SK-N-SH treated with all-trans-retinoic acid at 6 μM for 48 hours (cell line): ENCODE measurements at regions not wholly inside any gene's neighbourhood (a gene's known extent, or its start where the extent isn't known, plus 50 kb on each side); places are given as distances from the start of the nearest gene placed in this dataset.

Experiments
- ATAC-seq: fragments of 200-7000 bp; cut with Tn5 transposase; 3 replicates; pipeline ENCODE4 v1.9.1; 2020; ENCODE audit warnings: mild to moderate bottlenecking, moderate library complexity
- ARNTL ChIP-seq: fragments of 450-650 bp; formaldehyde crosslinking; IDR thresholded peaks from 2 replicates; pipeline ENCODE4 v1.5.0; 2020; ENCODE audit warnings: low read depth, mild to moderate bottlenecking, moderate library complexity, borderline replicate concordance
- BACH2 ChIP-seq: fragments of 250-450 bp; sonication (Bioruptor Pico); IDR thresholded peaks from 2 replicates; pipeline ENCODE4 v1.9.0; 2021; ENCODE audit warnings: mild to moderate bottlenecking, borderline replicate concordance
- CREB5 ChIP-seq: fragments of 250-450 bp; sonication (Bioruptor Pico); IDR thresholded peaks from 2 replicates; pipeline ENCODE4 v1.5.1; 2020; ENCODE audit warnings: low read depth, mild to moderate bottlenecking, moderate library complexity
- CSRNP3 ChIP-seq: fragments of 250-450 bp; sonication (Bioruptor Pico); IDR thresholded peaks from 2 replicates; pipeline ENCODE4 v1.5.1; 2021; ENCODE audit warnings: mild to moderate bottlenecking, moderate library complexity
- GLIS3 ChIP-seq: fragments of 250-450 bp; sonication (Bioruptor Pico); IDR thresholded peaks from 2 replicates; pipeline ENCODE4 v1.5.0; 2020; ENCODE audit warnings: mild to moderate bottlenecking, moderate library complexity
- OSR1 ChIP-seq: fragments of 250-450 bp; sonication (Bioruptor Pico); IDR thresholded peaks from 2 replicates; pipeline ENCODE4 v1.8.0; 2022; ENCODE audit warnings: moderate library complexity, mild to moderate bottlenecking, inconsistent platforms
- POU6F1 ChIP-seq: fragments of 250-450 bp; sonication (Bioruptor Pico); IDR thresholded peaks from 2 replicates; pipeline ENCODE4 v1.8.0; 2021; ENCODE audit warnings: low read depth, mild to moderate bottlenecking, moderate library complexity, borderline replicate concordance
- PPARA ChIP-seq: fragments of 250-450 bp; sonication (Bioruptor Pico); IDR thresholded peaks from 2 replicates; pipeline ENCODE4 v1.5.0; 2020; ENCODE audit warnings: mild to moderate bottlenecking, borderline replicate concordance
- RARB ChIP-seq: fragments of 250-450 bp; sonication (Bioruptor Pico); IDR thresholded peaks from 2 replicates; pipeline ENCODE4 v1.8.0; 2021; ENCODE audit warnings: mild to moderate bottlenecking, moderate library complexity
- SNAI2 ChIP-seq: fragments of 250-450 bp; sonication (Bioruptor Pico); IDR thresholded peaks from 2 replicates; pipeline ENCODE4 v1.5.0; 2020; ENCODE audit warnings: mild to moderate bottlenecking, moderate library complexity
- TCF4 ChIP-seq: fragments of 250-450 bp; sonication (Bioruptor Pico); IDR thresholded peaks from 2 replicates; pipeline ENCODE4 v1.8.0; 2021; ENCODE audit warnings: mild to moderate bottlenecking, moderate library complexity, borderline replicate concordance
- TOX ChIP-seq: fragments of 250-450 bp; sonication (Bioruptor Pico); IDR thresholded peaks from 2 replicates; pipeline ENCODE4 v1.8.0; 2021; ENCODE audit warnings: mild to moderate bottlenecking, moderate library complexity, borderline replicate concordance
- TSHZ2 ChIP-seq: fragments of 250-450 bp; sonication (Bioruptor Pico); IDR thresholded peaks from 2 replicates; pipeline ENCODE4 v1.5.0; 2020; ENCODE audit warnings: mild to moderate bottlenecking, moderate library complexity
- ZC3H10 ChIP-seq: fragments of 250-450 bp; sonication (Bioruptor Pico); IDR thresholded peaks from 2 replicates; pipeline ENCODE4 v1.5.1; 2021; ENCODE audit warnings: mild to moderate bottlenecking, moderate library complexity
- ZFP3 ChIP-seq: fragments of 250-450 bp; sonication (Bioruptor Pico); IDR thresholded peaks from 2 replicates; pipeline ENCODE4 v1.5.0; 2020; ENCODE audit warnings: mild to moderate bottlenecking, moderate library complexity
- ZFP30 ChIP-seq: fragments of 450-650 bp; formaldehyde crosslinking; IDR thresholded peaks from 2 replicates; pipeline ENCODE4 v1.5.0; 2022; ENCODE audit warnings: mild to moderate bottlenecking, moderate library complexity
- ZNF70 ChIP-seq: fragments of 450-650 bp; formaldehyde crosslinking; IDR thresholded peaks from 2 replicates; pipeline ENCODE4 v1.5.0; 2020; ENCODE audit warnings: mild to moderate bottlenecking, moderate library complexity
- ZNF8 ChIP-seq: fragments of 450-650 bp; formaldehyde crosslinking; IDR thresholded peaks from 2 replicates; pipeline ENCODE4 v1.5.0; 2020; ENCODE audit warnings: mild to moderate bottlenecking, moderate library complexity

GRCh38 chr1:104923075-104923474, 1173.4 kb downstream of the AMY1C start (continued):
- TF ChIP-seq POU6F1: no peak
- no peak for TF ChIP-seq ARNTL
- no peak for TF ChIP-seq ZFP30
- no peak for TF ChIP-seq ZNF8 (CRISPR knock-in tag)
- no peak for TF ChIP-seq CREB5 (CRISPR knock-in tag)
- no peak for TF ChIP-seq BACH2 (CRISPR knock-in tag)
- TF ChIP-seq CSRNP3 (CRISPR knock-in tag): no peak
- no peak for TF ChIP-seq ZFP3 (CRISPR knock-in tag)
- no peak for TF ChIP-seq TCF4 (CRISPR knock-in tag)
- no peak for TF ChIP-seq RARB (CRISPR knock-in tag)
- no peak for TF ChIP-seq OSR1 (CRISPR knock-in tag)
- TF ChIP-seq ZNF70 (CRISPR knock-in tag): no peak
- no peak for TF ChIP-seq ZC3H10 (CRISPR knock-in tag)
- TF ChIP-seq PPARA (CRISPR knock-in tag): no peak

- no peak for TF ChIP-seq ARNTL
- no peak for TF ChIP-seq CSRNP3 (CRISPR knock-in tag)
- TF ChIP-seq SNAI2: no peak
- no peak for TF ChIP-seq OSR1 (CRISPR knock-in tag)
- no peak for TF ChIP-seq TOX
- TF ChIP-seq TSHZ2 (CRISPR knock-in tag): no peak
- no peak for TF ChIP-seq POU6F1
- TF ChIP-seq ZNF8 (CRISPR knock-in tag): no peak
- no peak for TF ChIP-seq TCF4 (CRISPR knock-in tag)
- ATAC-seq: no peak
Measured at GRCh38 chr1:104929280-104929679, 1179.6 kb downstream of the AMY1C start.

GRCh38 chr1:104932030-104932915, 1182.6 kb downstream of the AMY1C start:
- no peak for ATAC-seq

More at GRCh38 chr1:104932030-104932915, 1182.6 kb downstream of the AMY1C start:
- TF ChIP-seq ARNTL (no peak), SNAI2 (no peak), ZNF70 (CRISPR knock-in tag) (no peak), OSR1 (CRISPR knock-in tag) (no peak), ZNF8 (CRISPR knock-in tag) (no peak), POU6F1 (no peak), ZC3H10 (CRISPR knock-in tag) (no peak), GLIS3 (CRISPR knock-in tag) (no peak), PPARA (CRISPR knock-in tag) (no peak)
- TF ChIP-seq, all 23 proteins: peak for 0
